Epidermal melanocyte (primary cell): ENCODE measurements at regions not wholly inside any gene's neighbourhood (a gene's known extent, or its start where the extent isn't known, plus 50 kb on each side); places are given as distances from the start of the nearest gene placed in this dataset.

Source experiments
- DNase-seq: peaks from one replicate; pipeline ENCODE4 v3.0.0; 2011; ENCODE audit warnings: low spot score; ENCODE audit not compliant: insufficient read length

DNA sequence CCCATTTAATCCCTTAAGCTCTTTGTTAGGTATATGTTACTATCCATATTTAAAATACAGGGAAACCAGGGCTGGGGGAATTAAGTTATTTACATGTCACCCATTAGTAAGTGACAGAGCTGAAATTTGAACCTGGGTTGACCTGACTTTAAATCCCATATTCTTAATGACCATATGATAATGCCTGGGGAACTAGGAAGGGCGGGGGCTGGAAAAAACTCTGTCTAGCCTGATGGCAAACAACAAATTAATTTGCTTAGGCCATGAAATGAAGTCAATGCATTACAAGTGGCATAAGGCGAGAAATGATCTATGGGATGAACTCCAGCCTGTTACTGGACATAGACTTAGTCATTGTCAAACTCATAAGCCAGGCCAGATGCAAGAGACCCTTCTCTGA lies 325.7 kb upstream of the WWC1 start:
- no peak for DNase-seq

DNA sequence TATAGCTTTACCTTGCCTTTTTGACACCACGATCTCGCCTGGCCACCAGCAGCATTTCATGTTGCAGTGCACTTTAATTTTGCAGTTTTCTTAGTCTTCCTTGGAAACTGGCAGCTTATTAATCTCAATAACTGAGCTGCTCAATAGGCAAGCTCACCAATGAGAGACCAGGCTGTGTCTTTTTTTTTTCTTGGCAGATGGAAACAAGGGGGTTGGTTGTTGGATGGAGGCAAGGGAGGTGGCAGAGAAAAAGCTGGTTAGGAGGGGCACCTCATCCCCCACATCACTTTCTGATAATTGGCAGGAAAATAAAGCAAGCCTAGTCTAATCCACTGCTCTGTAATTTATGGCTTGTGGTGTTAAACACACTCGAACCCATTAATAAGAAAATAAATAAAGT lies 324.5 kb upstream of the WWC1 start:
- DNase-seq = no peak

DNA sequence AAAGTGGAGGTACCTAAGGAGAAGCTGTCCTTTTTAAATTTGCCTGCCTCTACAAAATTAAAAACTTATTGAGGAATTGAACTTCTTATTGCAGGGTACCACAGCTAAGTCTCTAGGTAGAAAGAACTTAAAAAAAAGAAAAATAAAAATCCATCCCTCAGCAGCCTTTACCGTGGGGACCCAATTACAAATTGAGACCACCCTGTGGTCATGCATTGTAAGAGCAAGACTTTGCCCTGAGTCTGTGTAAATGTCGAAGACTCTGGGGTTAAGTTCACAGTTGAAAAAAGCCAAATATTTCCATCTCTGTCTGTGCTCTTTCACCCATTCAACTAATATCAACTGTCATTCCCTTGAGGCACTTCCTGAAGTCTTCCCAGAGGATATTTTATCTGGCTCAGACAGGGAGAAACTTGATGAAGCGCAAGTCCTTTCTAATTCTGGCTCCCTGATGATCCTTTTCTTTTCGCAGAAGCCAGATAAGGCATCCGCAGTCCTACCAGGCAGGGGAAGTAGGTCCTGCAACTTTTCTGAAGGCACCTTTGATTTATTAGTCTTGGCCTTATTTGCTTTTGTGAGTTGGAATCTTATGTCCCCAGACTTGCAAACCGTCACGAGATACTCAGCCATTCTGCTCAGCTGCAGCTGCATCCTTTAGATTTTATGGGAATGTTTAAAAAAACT lies 323.8 kb upstream of the WWC1 start:
- no peak for DNase-seq

DNA sequence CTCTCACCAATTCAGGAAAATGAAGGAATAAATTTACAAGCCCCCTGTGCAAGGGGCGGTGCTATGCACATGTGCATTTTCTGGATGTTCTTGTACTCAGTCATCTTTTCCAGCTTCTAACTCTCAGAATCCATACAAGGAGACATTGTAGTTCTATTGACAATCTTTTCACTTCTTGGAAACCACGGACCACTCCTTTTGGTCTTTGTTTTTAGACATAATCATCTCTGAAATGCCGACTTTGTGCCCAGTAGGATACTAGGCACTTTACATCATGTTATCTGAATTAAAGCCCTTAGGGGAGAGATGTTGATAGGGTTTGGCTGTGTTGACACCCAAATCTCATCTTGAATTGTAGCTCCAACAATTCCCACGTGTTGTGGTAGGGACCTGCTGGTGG lies 322.6 kb upstream of the WWC1 start:
- DNase-seq = no peak

DNA sequence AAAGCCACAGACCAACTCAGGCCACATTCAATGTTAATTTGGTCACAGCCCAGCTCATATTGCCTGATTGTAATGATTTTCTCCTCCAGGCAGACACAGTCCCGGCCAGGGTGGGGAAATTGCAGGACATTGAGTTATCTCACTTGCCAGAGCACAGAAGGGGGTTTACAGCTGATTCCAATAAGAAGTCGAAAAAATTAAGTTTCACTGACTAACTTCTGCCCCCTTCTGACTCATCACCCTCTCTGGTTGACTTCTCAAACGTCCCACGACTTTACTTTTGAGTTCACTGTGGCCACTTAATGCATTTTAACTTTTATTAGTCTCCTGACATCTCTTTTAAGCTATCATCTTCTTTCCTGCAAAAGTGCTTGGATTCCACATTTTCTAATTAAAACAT lies 321.4 kb upstream of the WWC1 start:
- DNase-seq = no peak

DNA sequence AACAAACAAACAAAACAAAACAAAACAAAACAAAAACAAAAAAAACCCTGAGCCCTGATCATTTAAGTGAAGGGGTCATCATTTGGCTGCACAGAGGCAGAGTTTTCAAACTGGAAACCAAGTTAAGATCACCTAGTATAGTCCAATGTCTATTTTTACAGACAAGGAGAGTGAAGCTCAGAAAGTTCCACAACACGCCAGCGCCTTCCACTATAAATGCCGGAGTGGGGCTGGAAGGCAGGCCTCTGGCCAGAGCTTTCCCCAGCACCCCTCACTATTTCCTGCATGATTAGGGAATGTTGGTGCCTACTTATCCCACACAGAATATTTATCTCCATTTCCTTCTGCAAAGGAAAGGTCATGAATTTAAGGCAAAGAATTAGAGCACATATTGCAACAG lies 319.7 kb upstream of the WWC1 start:
- DNase-seq = no peak

DNA sequence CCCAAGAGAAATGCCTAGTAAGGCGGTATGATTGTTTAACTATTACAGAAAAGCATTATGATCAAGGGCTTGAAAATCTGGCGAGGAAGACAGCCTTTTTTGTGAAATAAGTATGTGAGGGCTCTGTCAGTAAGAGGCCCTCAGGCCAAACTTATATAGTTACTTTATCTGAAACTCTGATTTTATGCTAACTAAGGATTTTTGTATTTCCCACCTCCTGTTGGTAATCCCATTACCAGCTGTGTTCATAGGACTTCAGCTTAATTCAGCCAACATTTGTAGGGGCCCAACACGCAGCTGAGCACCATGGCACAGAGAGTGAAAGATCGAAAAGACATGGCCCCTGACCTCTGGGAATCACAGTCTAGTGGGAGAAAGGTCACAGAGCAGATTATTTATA lies 318.3 kb upstream of the WWC1 start:
- DNase-seq = no peak

DNA sequence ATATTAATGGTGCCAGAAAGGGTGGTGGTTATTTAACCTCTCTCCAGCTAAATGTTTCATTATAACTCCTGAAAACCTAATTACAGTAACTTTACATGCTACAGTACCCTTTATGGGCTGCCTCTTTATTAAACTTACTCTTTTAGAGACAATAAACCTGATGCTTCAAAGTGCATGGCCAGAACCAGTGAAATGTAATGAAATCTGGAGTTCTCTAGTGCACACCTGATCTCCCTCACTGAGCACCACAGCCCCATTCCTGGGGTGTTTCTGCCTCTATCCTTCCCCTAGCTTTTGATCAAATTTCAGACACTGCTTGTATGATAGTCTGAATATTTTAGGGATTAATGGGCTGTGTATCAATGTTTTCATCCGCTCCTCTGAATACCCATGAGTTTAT lies 306.5 kb upstream of the WWC1 start:
- DNase-seq = no peak

DNA sequence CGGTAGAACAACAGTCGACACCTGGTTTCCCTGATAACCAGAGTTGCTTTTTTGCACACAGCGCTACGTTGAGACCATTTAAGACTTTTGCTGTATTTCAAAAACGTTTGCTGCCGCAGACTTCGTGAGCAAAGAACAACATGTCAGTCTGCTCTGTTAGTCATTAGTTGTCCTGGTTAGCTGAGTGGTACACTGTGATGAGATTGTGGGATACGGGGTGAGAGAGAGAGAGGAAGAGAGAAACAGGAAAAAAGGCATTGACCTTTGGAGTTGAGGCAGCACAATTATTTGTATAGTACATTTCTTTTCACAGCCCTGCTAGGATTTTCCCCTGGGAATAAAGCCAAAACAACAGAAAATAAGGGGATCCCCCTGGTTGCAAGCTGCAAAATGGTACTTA lies 306.1 kb upstream of the WWC1 start:
- DNase-seq = no peak

DNA sequence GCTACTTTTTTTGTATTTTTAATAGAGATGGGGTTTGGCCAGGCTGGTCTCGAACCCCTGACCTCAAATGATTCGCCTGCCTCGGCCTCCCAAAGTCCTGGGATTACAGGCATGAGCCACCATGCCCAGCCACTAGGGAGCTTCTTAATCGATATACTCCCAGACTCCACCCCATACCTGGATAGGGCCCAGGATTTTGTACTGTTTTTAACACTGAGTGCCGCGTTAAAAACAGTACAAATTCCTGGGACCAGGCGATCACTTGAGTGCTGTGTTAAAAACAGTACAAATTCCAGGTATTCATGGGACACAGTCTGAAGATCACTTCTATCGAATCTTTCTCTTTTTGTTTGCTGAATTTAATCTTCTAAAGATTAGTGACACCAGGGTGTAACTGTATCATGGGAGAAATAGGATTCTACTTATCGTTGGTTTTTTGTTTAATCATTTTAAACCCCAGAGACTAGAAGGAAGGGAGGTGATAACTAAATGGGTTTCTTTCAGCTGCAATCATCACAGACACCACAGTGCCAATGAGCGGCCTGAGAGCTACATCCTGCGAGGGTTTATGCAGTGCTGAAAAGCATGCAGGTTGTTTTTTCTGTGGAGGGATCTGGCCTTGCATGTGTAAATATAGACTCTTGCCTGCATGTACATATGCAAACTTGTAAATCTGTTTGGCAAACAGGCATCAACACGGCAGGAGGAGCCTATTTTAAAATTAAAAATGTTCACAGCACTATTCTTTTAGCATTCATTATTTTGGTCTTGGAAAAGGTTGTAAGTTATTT lies 303.8 kb upstream of the WWC1 start:
- no peak for DNase-seq

DNA sequence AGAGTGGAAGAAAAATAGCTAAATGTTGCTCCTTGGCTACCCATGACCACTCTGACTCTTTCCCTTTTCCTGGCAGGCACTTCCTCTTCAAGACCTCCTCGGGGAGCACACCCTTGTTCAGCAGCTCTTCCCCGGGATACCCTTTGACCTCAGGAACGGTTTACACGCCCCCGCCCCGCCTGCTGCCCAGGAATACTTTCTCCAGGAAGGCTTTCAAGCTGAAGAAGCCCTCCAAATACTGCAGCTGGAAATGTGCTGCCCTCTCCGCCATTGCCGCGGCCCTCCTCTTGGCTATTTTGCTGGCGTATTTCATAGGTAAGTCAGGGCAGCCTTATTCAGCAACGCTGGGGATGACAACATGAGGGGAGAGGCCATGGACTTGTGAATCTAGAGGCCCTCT lies 298.6 kb upstream of the WWC1 start:
- no peak for DNase-seq

DNA sequence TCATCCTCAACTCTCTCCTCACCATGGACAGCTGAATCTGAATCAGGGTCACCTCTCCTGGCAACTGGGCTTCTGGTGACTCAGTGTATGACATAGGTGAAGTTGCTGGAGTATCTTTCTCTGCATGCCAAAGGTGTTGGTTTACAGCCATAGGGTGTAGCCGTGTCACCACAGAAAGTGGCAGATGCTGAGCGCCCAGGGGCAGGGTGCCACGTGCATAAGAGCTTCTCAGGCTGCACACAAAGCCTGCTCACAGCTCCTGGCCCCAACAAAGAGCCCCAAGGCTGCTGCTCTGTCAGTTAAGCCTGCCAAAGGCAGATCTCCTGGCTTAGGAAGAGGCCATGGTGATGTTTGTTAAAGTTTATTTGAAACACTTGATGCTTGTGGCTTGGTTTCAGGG lies 297.7 kb upstream of the WWC1 start:
- no peak for DNase-seq

DNA sequence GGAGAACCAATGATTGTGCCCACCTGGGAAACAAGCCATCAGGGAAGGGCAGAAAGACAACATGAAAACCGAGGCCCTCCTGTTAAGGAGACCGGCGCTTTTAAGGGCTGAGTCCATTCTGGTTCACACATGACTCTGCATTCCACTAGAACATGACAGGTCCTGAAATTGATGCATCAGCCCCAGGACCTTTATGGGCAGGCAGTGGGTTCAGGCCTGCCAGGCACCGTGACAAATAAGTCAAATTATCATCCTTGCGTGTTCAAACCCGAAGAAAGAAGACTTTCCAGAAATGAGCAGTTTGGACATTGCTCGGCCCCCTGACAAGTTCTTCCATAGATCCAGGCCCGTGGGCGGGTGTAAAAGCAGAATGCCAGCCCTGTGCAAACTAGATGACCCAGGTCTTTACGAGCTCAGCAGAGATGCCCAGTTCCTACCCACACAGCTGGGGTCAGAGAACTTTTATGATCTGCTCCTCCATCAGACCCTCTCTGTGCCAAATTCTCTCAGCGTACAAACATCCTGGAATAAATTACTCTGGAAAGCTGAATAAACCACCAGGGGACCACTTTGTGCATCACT lies 295.5 kb upstream of the WWC1 start:
- no peak for DNase-seq

DNA sequence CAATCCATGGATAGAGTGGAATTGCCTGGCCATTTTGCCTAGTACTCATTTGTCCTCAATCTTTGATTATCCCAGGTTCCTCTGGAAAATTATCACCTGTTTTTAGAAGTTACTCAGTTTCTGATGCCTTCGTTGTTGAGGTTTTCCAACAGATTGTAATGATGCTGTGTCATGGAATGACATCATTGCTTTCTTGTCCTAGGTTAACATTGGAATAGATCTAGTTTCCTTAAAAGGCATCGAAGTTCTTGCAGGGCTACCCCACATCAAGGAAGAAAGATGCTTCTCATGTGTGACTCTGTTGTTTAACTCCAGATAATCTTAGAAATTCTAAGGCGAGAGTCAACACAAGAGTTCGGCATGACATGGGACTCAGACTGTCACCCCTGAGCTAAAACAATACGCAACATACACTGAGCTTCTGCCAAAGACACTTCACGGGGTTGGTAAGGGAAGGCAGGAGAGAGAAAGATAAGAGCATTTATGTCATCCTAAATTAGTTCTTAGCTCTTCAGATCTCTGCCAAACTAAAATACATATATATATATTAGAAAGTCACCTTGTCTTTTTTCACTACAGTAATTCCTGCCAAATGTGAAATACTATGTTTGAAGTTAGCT lies 293.2 kb upstream of the WWC1 start:
- no peak for DNase-seq

DNA sequence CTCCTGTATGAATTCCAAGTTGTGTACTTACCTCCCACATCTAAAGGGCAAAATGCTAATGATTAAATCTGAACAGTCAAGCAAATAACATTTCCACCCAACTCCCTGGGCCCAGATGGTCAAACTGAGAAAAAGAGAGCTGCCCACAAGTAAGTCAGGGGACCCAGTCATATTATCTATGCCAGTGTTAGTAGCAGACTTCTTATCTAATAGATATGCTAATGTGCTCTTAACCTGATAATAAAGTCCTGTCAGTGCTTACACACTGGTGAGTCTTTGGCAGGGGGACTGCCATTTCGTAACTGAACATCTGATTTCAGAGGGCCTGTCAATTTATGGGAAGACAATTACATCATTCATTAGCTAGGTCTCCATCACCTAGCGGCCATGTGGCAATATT lies 292.3 kb upstream of the WWC1 start:
- DNase-seq = no peak

DNA sequence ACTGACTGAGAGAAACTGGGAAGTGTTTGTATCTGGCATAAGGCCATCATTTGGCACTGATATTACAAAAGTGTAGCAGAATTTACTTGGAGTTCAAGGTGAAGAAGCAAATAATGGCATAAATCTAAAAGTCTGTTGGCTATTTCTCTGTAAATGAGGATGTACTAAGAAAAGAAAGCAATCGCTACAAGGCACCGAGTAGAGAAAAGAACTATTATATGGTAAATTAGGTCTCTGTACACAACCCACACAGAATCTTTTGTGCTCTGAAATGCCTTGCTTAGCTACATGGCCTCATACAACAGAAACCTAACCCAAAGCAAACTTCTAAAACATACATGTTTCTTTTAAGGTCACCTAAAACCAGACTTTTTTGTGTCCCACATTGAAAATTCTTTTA lies 290.1 kb upstream of the WWC1 start:
- no peak for DNase-seq

DNA sequence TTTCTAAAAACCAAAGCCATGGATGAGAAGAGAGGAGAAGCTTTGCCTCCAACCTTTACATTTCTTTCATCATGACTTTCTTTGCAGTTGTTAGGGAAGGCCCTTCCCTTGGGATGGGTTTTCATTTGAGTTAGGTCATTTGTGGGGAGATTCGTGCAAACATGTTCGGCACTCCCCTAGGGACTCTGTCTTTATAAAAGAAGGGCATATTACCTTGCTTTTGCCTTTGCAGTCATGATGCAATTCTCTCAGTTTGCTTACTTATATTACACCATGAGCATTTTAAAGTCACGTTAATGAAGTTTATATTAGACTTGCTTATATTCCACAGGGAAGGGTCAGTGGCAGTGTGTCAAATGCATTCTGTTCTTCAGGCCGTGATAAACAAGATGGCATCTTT lies 289.3 kb upstream of the WWC1 start:
- DNase-seq = no peak

DNA sequence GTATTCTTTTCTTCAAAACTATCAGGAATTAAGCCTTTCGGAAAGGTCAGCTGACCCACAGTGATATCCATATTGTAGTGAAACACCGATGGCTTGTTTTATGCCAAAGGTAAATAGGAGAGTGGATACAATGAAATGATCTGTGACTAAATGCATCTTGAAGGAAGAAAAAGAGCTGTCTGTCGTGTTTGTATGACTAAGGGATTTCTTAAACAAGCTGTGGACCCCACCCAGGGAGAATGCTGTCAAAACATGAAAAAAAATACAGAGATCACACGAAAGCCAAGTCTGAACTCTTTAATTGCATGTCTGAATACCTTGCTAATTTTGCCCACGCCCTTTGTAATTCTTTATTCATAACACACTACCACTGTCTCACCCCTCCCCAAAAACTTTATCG lies 286.4 kb upstream of the WWC1 start:
- DNase-seq = no peak

DNA sequence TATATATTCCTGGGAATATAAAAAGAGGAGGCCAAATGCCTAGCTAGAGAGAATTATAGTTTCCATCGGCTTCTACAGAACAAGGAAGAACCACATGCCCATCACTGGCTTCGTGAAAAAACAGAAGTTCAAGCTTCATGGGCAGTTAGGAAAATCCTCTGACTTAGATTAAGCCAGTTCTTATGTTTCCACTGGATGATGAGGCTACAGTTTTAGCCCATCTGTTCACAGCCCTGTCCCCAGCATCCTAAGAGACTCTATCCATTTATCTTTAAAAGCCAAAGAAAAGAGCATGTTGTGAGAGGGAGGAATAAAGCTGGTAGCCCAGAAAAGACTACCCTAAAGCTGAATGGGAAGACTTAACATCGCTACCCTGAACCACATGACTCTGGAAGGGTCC lies 285.5 kb upstream of the WWC1 start:
- no peak for DNase-seq

DNA sequence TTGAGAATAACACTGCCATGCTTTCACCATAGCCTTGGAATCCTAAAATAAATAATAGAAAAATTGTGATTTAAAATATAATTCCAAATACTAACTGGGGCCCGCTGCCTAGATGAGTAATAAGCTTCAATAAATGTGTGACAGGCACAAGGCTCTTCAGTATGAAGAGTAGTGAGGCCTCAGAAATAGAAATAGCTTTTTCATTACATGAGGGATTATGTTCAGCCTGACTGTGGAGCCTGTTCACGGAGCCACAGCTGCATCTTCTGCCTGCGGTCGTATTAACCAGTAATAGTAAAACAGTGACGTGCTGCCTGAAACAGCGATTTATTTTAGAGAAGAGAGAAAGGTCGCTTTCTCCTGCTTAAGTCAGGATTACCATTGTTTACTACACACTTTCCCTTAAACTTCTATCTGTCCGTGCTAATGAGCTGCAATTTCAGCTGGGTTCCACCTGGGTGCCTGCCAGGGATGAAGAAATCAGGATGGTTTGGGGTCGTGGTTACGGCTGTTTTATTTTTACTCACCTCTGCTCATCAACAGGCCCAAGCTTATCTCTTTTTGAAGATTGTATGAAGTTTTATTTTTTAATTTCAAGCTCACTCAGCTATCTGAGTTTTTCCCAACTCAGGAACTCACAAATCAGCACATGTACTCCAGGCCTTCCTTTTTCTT lies 284.9 kb upstream of the WWC1 start:
- no peak for DNase-seq

DNA sequence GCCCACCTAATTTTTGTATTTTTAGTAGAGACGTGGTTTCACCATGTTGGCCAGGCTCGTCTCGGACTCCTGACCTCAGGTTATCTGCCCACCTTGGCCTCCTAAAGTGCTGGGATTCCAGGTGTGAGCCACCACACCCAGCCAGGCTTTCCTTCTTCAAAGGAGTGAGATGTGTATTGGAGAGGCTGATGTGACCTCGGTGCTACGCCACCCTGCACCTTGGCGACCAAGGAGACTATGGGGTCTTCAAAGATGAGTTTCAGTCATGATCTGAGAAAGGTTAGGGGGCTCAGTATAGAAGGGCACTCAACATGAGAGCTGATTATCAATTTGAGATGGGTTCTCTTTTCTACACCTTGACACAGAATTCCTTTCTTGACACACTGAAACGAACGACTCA lies 284.2 kb upstream of the WWC1 start:
- no peak for DNase-seq

DNA sequence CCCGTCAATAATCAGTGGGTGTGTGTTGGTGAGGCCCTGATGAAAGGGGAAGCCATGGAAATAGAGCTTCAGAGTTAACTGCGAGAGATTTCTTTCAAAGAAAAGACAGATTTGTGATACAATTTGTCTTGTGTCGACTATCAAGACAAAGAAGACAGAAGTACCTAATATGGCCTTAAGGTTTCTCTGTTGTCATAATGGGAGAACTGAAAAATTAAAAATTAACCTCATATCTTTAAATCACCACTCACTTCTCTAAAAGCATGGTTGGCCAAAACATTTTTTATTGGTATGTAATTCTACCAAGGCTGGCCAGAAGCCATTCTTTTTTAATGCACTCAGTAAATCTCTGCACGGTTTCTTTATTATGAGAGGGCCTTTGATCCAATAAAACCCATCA lies 282.9 kb upstream of the WWC1 start:
- DNase-seq = no peak
